ENCODE measurements at regions not wholly inside any gene's neighbourhood (a gene's known extent, or its start where the extent isn't known, plus 50 kb on each side); places are given as distances from the start of the nearest gene placed in this dataset.

GRCh38 chr1:20432341-20432740 is 53.7 kb downstream of the CAMK2N1 start:
- ChIA-PET CTCF (interaction anchor here (0.7 kb wide), 1 partner anchor 59 kb away, joined by 3 read pairs; no protein-coding TSS in a partner anchor), POLR2A (ENCODE audit: low non-redundant PET) (no interaction called here)
- no peak for DNase-seq (ENCODE audit: low spot score)
- no peak overlapping the region for H3K27ac ChIP-seq
- TF ChIP-seq CTCF (conservative IDR thresholded peaks at IDR 0.05; ENCODE audit: low read depth) = no peak

GRCh38 chr1:20431176-20431460 is 54.9 kb downstream of the CAMK2N1 start:
- no peak for TF ChIP-seq CTCF (conservative IDR thresholded peaks at IDR 0.05; ENCODE audit: low read depth)
- no peak for DNase-seq (ENCODE audit: low spot score)
- ChIA-PET CTCF (interaction anchor here (0.6 to 2.1 kb wide), 7 partner anchors 8 to 264 kb away, joined by 3 to 16 read pairs (median 4); no protein-coding TSS in a partner anchor), POLR2A (ENCODE audit: low non-redundant PET) (no interaction called here)
- no peak overlapping the region for H3K27ac ChIP-seq

- peak; percentile 69 for TF ChIP-seq CTCF (conservative IDR thresholded peaks at IDR 0.05; ENCODE audit: low read depth)
These were observed 55.4 kb downstream of the CAMK2N1 start for GRCh38 chr1:20430355-20431175.

GRCh38 chr1:20429296-20429695 is 56.7 kb downstream of the CAMK2N1 start:
- no peak for TF ChIP-seq CTCF (conservative IDR thresholded peaks at IDR 0.05; ENCODE audit: low read depth)
- CTCF ChIA-PET = interaction anchor here (0.7 to 2.1 kb wide), 5 partner anchors 20 to 216 kb away, joined by 3 to 16 read pairs (median 4); no protein-coding TSS in a partner anchor
- H3K27ac ChIP-seq = no peak overlapping the region
- DNase-seq (ENCODE audit: low spot score) = no peak
- POLR2A ChIA-PET (ENCODE audit: low non-redundant PET) = no interaction called here

More at GRCh38 chr1:20430355-20431175, 55.4 kb downstream of the CAMK2N1 start:
- peak; percentile 54 for DNase-seq (ENCODE audit: low spot score)
- no peak overlapping the region for H3K27ac ChIP-seq
- ChIA-PET POLR2A (ENCODE audit: low non-redundant PET) (no interaction called here), CTCF (interaction anchor here (0.6 to 2.1 kb wide), 8 partner anchors 9 to 273 kb away, joined by 3 to 16 read pairs (median 4); no protein-coding TSS in a partner anchor)

GRCh38 chr1:20428841-20429240 is 57.2 kb downstream of the CAMK2N1 start:
- DNase-seq (ENCODE audit: low spot score) = no peak
- POLR2A ChIA-PET (ENCODE audit: low non-redundant PET) = no interaction called here

GRCh38 chr1:20426923-20427322 is 59.1 kb downstream of the CAMK2N1 start:
- peak overlapping the region; percentile 64 for H3K27ac ChIP-seq
- DNase-seq (ENCODE audit: low spot score) = peak; percentile 75
- CTCF ChIA-PET = interaction anchor here (0.5 to 1.2 kb wide), 3 partner anchors 59 to 380 kb away, joined by 3 to 5 read pairs (median 3); no protein-coding TSS in a partner anchor
- POLR2A ChIA-PET (ENCODE audit: low non-redundant PET) = interaction anchor here (0.6 kb wide), 1 partner anchor 1122 kb away, joined by 3 read pairs; no protein-coding TSS in a partner anchor
- TF ChIP-seq CTCF (conservative IDR thresholded peaks at IDR 0.05; ENCODE audit: low read depth) = no peak

More at GRCh38 chr1:20428841-20429240, 57.2 kb downstream of the CAMK2N1 start:
- no peak overlapping the region for H3K27ac ChIP-seq
- CTCF ChIA-PET = interaction anchor here (0.6 to 2.1 kb wide), 6 partner anchors 20 to 1505 kb away, joined by 3 to 16 read pairs (median 4); no protein-coding TSS in a partner anchor
- TF ChIP-seq CTCF (conservative IDR thresholded peaks at IDR 0.05; ENCODE audit: low read depth) = no peak

Data from RWPE1 (cell line).